SU-DHL-6 (cell line): ENCODE measurements at regions not wholly inside any gene's neighbourhood (a gene's known extent, or its start where the extent isn't known, plus 50 kb on each side); places are given as distances from the start of the nearest gene placed in this dataset.

Experiments used
- H2AFZ ChIP-seq: fragments of 200-600 bp; sonication (generic); 2 replicates; pipeline ENCODE4 v1.6.1; 2014; ENCODE audit warnings: low read depth, mild to moderate bottlenecking, moderate library complexity, mixed read lengths, antibody characterized with exemption, low read length; ENCODE audit not compliant: severe bottlenecking
- H3F3A ChIP-seq: fragments of 200-600 bp; shearing (Covaris generic); 2 replicates; pipeline ENCODE4 v1.6.0; 2016; ENCODE audit warnings: antibody characterized with exemption, mild to moderate bottlenecking; ENCODE audit not compliant: insufficient read depth
- H3K27ac ChIP-seq: fragments of 200-600 bp; sonication (generic); 2 replicates; pipeline ENCODE4 v1.5.1; 2016; ENCODE audit warnings: low read depth, mild to moderate bottlenecking, low read length, moderate library complexity, mixed read lengths
- H3K27me3 ChIP-seq: fragments of 200-600 bp; sonication (generic), shearing (Covaris generic); 2 replicates; pipeline ENCODE4 v1.6.0; 2014; ENCODE audit warnings: mild to moderate bottlenecking, low read length
- H3K36me3 ChIP-seq: fragments of 200-600 bp; sonication (generic); 2 replicates; pipeline ENCODE4 v1.6.1; 2014; ENCODE audit warnings: mild to moderate bottlenecking, low read length, mixed read lengths
- H3K4me2 ChIP-seq: fragments of 300-600, 200-600 bp; shearing (Covaris generic), sonication (generic); 2 replicates; pipeline ENCODE4 v1.6.0; 2014; ENCODE audit warnings: low read length, low read depth, mild to moderate bottlenecking; ENCODE audit not compliant: poor library complexity, severe bottlenecking
- H3K4me3 ChIP-seq: fragments of 200-600 bp; sonication (generic); 2 replicates; pipeline ENCODE4 v1.5.1; 2014; ENCODE audit warnings: antibody characterized with exemption, low read length, mild to moderate bottlenecking, mixed read lengths; ENCODE audit not compliant: insufficient read depth, poor library complexity, severe bottlenecking
- H3K79me2 ChIP-seq: fragments of 200-600 bp; sonication (generic); 2 replicates; pipeline ENCODE4 v1.6.1; 2014; ENCODE audit warnings: mild to moderate bottlenecking, low read length, moderate library complexity; ENCODE audit not compliant: insufficient read depth
- H3K9ac ChIP-seq: fragments of 200-600 bp; sonication (generic); 2 replicates; pipeline ENCODE4 v1.7.0; 2014; ENCODE audit warnings: mild to moderate bottlenecking, low read length
- H3K9me2 ChIP-seq: fragments of 200-600 bp; sonication (generic); replicated peaks from 2 replicates; pipeline ENCODE4 v1.6.1; 2014; ENCODE audit warnings: low read length; ENCODE audit not compliant: insufficient read depth
- H3K9me3 ChIP-seq: fragments of 200-600 bp; sonication (generic); 2 replicates; pipeline ENCODE4 v1.6.1; 2014; ENCODE audit warnings: low read length, mixed read lengths; ENCODE audit not compliant: insufficient read depth
- H4K20me1 ChIP-seq: fragments of 200-600 bp; sonication (generic); 2 replicates; pipeline ENCODE4 v1.6.1; 2014; ENCODE audit warnings: low read depth, mild to moderate bottlenecking, antibody characterized with exemption, low read length, moderate library complexity, mixed read lengths
- EZH2phosphoT487 ChIP-seq: fragments of 200-600 bp; sonication (generic), shearing (Covaris generic); conservative IDR thresholded peaks from 2 replicates; pipeline ENCODE4 v1.6.1; 2018; ENCODE audit warnings: mild to moderate bottlenecking, antibody characterized with exemption, low read length, moderate library complexity, mixed read lengths
- TF ChIP-seq, protein P1 (sequence below): fragments of 200-600 bp; sonication (generic); IDR thresholded peaks from one replicate; pipeline ENCODE4 v1.5.1; 2017; ENCODE audit warnings: antibody characterized with exemption, mild to moderate bottlenecking, low read length, moderate library complexity; ENCODE audit not compliant: insufficient read depth, poor library complexity, severe bottlenecking

GRCh38 chr13:58048670-58049069, 417.1 kb downstream of the PCDH17 start:
- no peaks in the 10 kb centered on the region for H3K36me3 ChIP-seq
- H3K9me3 ChIP-seq, result no peaks in the 10 kb centered on the region
- no peaks in the 10 kb centered on the region for H3K79me2 ChIP-seq
- no peaks in the 10 kb centered on the region for H3K27me3 ChIP-seq
- H4K20me1 ChIP-seq, result no peaks in the 10 kb centered on the region
- H3K4me2 ChIP-seq, result no peak overlapping the region
- no peak overlapping the region for H3K4me3 ChIP-seq
- H3F3A ChIP-seq, result no peaks in the 10 kb centered on the region
- no peak overlapping the region for H3K27ac ChIP-seq
- no peak for TF ChIP-seq EZH2phosphoT487
- TF ChIP-seq, protein P1, sequence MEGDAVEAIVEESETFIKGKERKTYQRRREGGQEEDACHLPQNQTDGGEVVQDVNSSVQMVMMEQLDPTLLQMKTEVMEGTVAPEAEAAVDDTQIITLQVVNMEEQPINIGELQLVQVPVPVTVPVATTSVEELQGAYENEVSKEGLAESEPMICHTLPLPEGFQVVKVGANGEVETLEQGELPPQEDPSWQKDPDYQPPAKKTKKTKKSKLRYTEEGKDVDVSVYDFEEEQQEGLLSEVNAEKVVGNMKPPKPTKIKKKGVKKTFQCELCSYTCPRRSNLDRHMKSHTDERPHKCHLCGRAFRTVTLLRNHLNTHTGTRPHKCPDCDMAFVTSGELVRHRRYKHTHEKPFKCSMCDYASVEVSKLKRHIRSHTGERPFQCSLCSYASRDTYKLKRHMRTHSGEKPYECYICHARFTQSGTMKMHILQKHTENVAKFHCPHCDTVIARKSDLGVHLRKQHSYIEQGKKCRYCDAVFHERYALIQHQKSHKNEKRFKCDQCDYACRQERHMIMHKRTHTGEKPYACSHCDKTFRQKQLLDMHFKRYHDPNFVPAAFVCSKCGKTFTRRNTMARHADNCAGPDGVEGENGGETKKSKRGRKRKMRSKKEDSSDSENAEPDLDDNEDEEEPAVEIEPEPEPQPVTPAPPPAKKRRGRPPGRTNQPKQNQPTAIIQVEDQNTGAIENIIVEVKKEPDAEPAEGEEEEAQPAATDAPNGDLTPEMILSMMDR, result no peak
- H2AFZ ChIP-seq, result no peak overlapping the region
- no peaks in the 10 kb centered on the region for H3K9me2 ChIP-seq
- no peak overlapping the region for H3K9ac ChIP-seq

GRCh38 chr13:58051396-58051795, 419.9 kb downstream of the PCDH17 start:
- H3K4me3 ChIP-seq, result no peak overlapping the region
- no peak overlapping the region for H3K27ac ChIP-seq
- H4K20me1 ChIP-seq, result no peaks in the 10 kb centered on the region
- H3K36me3 ChIP-seq, result no peaks in the 10 kb centered on the region
- H3K27me3 ChIP-seq, result no peaks in the 10 kb centered on the region
- H2AFZ ChIP-seq, result peak overlapping the region; percentile 48
- no peaks in the 10 kb centered on the region for H3K9me2 ChIP-seq
- no peak overlapping the region for H3K4me2 ChIP-seq
- no peaks in the 10 kb centered on the region for H3K9me3 ChIP-seq
- TF ChIP-seq EZH2phosphoT487, result no peak
- TF ChIP-seq, protein P1, result no peak
- H3K79me2 ChIP-seq, result no peaks in the 10 kb centered on the region
- H3K9ac ChIP-seq, result no peak overlapping the region
- no peaks in the 10 kb centered on the region for H3F3A ChIP-seq

- Histone ChIP-seq H3K9me2 (no peaks in the 10 kb centered on the region), H3F3A (no peaks in the 10 kb centered on the region), H3K4me2 (no peak overlapping the region), H2AFZ (peak overlapping the region; percentile 48), H4K20me1 (no peaks in the 10 kb centered on the region), H3K9ac (no peak overlapping the region), H3K27ac (no peak overlapping the region), H3K79me2 (no peaks in the 10 kb centered on the region), H3K9me3 (no peaks in the 10 kb centered on the region), H3K27me3 (no peaks in the 10 kb centered on the region), H3K36me3 (no peaks in the 10 kb centered on the region), H3K4me3 (no peak overlapping the region)
- no peak for TF ChIP-seq EZH2phosphoT487
- TF ChIP-seq, protein P1, result no peak
These were observed 420.3 kb downstream of the PCDH17 start for GRCh38 chr13:58051807-58052375.
